Activated T-cell treated with anti-CD3 and anti-CD28 coated beads, Interleukin-2, amount 50 U/mL, for 24 hours (primary cell): ENCODE measurements at regions not wholly inside any gene's neighbourhood (a gene's known extent, or its start where the extent isn't known, plus 50 kb on each side); places are given as distances from the start of the nearest gene placed in this dataset.
"Not testable (repeated sequence)": the region's sequence is repeated elsewhere in the genome, so short reads cannot be mapped to it uniquely, and the experiment has no call there.

Experiments used
- DNase-seq: peaks from one replicate; pipeline ENCODE4 v3.0.0-alpha.2; 2020
- H3K27ac Mint-ChIP-seq: 2 replicates; pipeline ENCODE4 v1.8.0; 2020; ENCODE audit warnings: mild to moderate bottlenecking, mixed read lengths
- H3K27me3 Mint-ChIP-seq: 2 replicates; pipeline ENCODE4 v1.8.0; 2020; ENCODE audit warnings: mixed read lengths
- H3K36me3 Mint-ChIP-seq: 2 replicates; pipeline ENCODE4 v1.8.0; 2020; ENCODE audit warnings: low read depth, mixed read lengths
- H3K4me1 Mint-ChIP-seq: 2 replicates; pipeline ENCODE4 v1.8.0; 2020; ENCODE audit warnings: low read depth, mixed read lengths
- H3K4me3 Mint-ChIP-seq: 2 replicates; pipeline ENCODE4 v1.8.0; 2020; ENCODE audit warnings: mild to moderate bottlenecking, moderate library complexity, mixed read lengths
- H3K9me3 Mint-ChIP-seq: 2 replicates; pipeline ENCODE4 v1.8.0; 2020; ENCODE audit warnings: mixed read lengths

DNA sequence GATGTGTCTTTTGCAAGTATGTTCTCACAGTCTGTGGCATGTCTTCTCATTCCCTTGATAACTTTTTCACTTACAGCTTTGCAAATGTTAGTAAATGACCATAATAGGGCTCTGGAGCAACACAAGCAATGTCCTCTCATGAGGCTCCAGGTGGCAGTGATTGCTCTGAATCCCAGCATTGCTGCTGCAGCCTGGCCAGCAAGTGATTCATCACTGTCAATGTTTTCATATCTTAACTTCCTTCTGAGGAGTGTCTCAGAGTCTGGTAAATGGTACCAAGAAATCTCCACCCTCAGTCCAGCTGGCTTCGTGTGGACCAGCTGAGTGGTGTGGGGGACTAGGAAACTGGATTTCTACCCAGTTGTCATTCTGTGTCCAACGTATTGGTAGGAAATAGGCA is 139.6 kb downstream of the MYLK4 start:
- peaks cover 31% of the 10 kb centered on the region for H3K27me3 Mint-ChIP-seq
- no peaks in the 10 kb centered on the region for H3K4me1 Mint-ChIP-seq
- DNase-seq, result no peak
- H3K4me3 Mint-ChIP-seq, result no peak overlapping the region
- H3K9me3 Mint-ChIP-seq, result peaks cover 4% of the 10 kb centered on the region
- H3K36me3 Mint-ChIP-seq, result no peaks in the 10 kb centered on the region
- H3K27ac Mint-ChIP-seq, result no peak overlapping the region

DNA sequence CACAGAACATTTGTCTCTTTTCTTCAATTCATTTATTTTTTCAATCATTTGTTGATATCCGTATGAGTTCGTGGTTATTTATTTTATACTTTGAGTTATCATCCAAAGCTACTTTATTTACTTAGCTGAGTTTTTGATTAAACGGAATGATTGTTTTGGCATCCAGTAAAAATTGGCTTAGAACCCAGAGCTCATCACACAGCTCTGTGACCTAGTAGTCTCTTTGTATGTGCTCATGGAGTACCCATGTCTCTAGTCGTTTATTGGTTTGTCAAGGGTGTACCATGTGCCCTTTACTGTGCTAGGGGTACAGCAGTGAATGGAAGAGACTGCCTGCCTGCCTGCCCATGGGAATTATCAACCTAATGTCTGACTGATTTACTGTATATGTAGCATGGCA is 142.2 kb downstream of the MYLK4 start:
- no peak overlapping the region for H3K27ac Mint-ChIP-seq
- H3K4me3 Mint-ChIP-seq, result no peak overlapping the region
- peaks cover 22% of the 10 kb centered on the region for H3K27me3 Mint-ChIP-seq
- no peaks in the 10 kb centered on the region for H3K36me3 Mint-ChIP-seq
- no peaks in the 10 kb centered on the region for H3K4me1 Mint-ChIP-seq
- DNase-seq, result no peak
- H3K9me3 Mint-ChIP-seq, result no peaks in the 10 kb centered on the region

DNA sequence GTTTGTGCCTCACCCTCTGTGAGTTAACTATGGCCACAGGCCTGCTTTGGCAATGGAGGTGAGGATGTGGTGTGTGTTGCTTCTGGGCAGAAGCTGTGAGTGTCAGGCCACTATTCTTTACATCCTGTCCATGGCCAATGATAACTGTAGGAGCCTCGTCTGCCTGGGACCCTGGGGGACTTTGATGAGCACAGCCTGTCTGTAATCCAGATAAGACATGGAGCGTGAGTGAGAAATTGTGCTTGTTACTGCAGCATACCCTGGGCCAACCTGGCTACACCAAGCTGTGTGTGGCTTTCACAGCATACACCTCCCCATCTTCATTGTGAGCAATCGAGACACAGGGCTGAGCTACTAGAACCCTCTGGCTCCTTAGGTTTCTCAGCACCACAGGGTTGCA is 150.4 kb downstream of the MYLK4 start:
- Mint-ChIP-seq H3K36me3 (no peaks in the 10 kb centered on the region), H3K9me3 (no peaks in the 10 kb centered on the region), H3K27me3 (peaks cover 26% of the 10 kb centered on the region), H3K4me3 (no peak overlapping the region), H3K4me1 (no peaks in the 10 kb centered on the region), H3K27ac (no peak overlapping the region)
- DNase-seq, result no peak

DNA sequence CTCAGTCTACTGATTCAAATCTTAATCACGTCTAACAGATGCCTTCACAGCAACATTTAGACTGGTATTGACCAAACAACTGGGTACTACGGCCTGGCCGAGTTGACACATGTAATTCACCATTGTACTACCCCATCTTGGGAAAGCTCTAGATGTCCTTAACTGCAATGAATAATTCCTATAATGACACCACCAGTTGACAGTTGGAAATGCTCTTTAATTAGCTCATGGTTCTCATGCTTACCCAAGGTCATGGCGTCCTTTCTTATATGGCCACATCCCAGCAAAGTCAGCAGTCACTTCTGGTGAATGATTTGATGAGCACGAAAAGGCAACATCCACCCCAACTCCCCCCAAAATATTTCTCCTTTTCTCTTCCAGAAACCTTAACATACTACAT is 150.9 kb downstream of the MYLK4 start:
- no peak for DNase-seq
- Mint-ChIP-seq H3K36me3 (no peaks in the 10 kb centered on the region), H3K27me3 (peaks cover 26% of the 10 kb centered on the region), H3K27ac (no peak overlapping the region), H3K4me3 (no peak overlapping the region), H3K9me3 (no peaks in the 10 kb centered on the region), H3K4me1 (no peaks in the 10 kb centered on the region)

DNA sequence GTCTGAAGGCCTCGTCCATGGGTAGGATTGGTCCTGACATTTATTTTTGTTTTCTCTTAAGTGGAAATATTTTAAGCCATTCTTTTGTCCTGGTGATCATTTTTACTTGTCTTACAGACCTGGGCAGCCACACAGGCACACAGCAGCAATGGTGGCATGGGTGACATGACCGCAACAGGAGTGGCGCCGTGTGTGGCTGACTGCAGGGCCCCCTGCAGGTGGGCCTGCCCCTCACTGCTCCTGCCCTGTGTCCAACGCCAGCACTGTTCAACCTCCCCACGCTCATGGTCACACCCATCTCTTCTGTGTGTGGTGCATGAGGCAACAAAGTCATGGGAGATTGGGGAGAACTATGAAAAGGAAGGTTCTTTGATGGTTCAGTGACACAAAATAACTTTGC is 151.9 kb downstream of the MYLK4 start:
- no peak overlapping the region for H3K4me3 Mint-ChIP-seq
- no peak for DNase-seq
- H3K36me3 Mint-ChIP-seq, result no peaks in the 10 kb centered on the region
- H3K4me1 Mint-ChIP-seq, result no peaks in the 10 kb centered on the region
- no peak overlapping the region for H3K27ac Mint-ChIP-seq
- H3K27me3 Mint-ChIP-seq, result peaks cover 23% of the 10 kb centered on the region
- no peaks in the 10 kb centered on the region for H3K9me3 Mint-ChIP-seq

DNA sequence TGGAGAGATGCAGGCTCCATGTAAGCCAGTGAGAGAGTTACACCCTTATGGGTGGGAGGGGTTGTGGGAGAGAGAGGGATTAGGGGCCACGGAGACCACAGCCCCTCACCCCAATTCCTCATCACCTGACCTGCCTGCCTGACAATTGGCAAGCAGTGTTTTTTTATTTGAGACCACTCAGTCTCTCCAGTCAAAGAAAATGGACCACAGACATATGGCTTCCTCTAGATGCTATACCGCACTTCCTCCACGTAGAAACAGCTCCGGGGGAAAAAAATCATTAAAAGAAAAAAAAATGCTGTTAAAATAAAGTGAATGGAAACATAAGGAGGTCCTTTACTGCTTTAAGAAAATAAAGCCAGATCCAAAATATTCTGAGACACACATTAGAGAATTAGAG is 152.7 kb downstream of the MYLK4 start:
- no peaks in the 10 kb centered on the region for H3K36me3 Mint-ChIP-seq
- H3K4me3 Mint-ChIP-seq, result no peak overlapping the region
- DNase-seq, result no peak
- no peaks in the 10 kb centered on the region for H3K9me3 Mint-ChIP-seq
- no peaks in the 10 kb centered on the region for H3K4me1 Mint-ChIP-seq
- peaks cover 26% of the 10 kb centered on the region for H3K27me3 Mint-ChIP-seq
- H3K27ac Mint-ChIP-seq, result no peak overlapping the region

DNA sequence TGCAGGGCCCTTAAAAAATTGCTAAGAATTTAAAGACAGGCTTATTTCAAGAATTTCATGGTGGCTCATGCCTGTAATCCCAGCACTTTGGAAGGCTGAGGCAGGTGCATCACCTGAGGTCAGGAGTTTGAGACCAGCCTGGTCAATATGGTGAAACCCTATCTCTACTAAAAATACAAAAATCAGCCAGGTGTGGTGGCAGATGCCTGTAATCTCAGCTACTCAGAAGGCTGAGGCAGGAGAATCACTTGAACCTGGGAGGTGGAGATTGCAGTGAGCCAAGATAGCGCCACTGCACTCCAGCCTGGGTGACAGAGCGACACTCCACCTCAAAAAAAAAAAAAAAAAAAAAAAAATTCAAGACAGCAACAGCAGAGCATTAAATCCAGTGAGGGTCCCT is 153.3 kb downstream of the MYLK4 start:
- not testable (repeated sequence) for H3K27ac Mint-ChIP-seq, DNase-seq, H3K9me3 Mint-ChIP-seq, H3K4me1 Mint-ChIP-seq, H3K36me3 Mint-ChIP-seq, H3K4me3 Mint-ChIP-seq
- H3K27me3 Mint-ChIP-seq, result peaks cover 30% of the 10 kb centered on the region

DNA sequence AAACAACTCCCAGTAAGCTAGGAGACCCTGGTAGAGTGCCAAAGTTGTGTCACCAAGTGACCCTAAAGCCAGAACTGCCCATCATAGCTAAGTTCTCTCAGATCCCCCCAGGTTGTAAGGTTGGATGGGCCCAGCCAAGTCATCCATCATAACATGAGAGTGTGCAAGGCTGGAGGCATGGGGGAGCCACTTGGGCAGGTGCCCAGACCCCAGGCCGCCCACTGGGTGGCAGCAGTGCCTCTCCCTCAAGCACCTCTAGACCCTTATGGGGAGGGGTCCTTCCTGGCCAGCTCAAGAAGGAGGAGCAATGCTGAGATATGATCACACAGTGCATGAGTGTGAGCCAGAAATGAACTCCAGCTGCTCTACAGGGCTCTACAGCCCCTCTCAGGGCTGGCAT is 154.5 kb downstream of the MYLK4 start:
- Mint-ChIP-seq H3K4me1 (no peaks in the 10 kb centered on the region), H3K4me3 (no peak overlapping the region), H3K27ac (no peak overlapping the region), H3K36me3 (no peaks in the 10 kb centered on the region), H3K9me3 (no peaks in the 10 kb centered on the region), H3K27me3 (peaks cover 35% of the 10 kb centered on the region)
- DNase-seq, result no peak

DNA sequence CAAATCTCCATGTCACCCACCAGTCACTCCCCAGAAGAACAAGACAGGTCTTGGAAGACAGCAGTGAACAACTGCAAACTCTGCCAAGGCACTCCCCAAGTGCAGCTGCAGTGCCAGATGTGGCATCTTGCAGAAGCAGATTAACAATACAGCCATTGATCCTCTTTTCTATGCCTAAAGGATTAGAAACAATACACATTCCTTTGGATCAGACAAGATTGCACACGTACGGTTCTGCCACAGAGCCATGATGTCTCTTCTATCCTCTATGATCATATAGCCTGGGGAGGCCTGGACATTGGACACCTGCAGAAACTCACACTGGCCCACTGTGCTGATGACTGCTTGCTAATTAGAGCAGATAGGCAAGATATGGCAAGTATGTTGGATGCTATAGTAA is 155.9 kb downstream of the MYLK4 start:
- peaks cover 39% of the 10 kb centered on the region for H3K27me3 Mint-ChIP-seq
- no peak overlapping the region for H3K27ac Mint-ChIP-seq
- no peaks in the 10 kb centered on the region for H3K9me3 Mint-ChIP-seq
- DNase-seq, result no peak
- H3K4me1 Mint-ChIP-seq, result no peaks in the 10 kb centered on the region
- H3K4me3 Mint-ChIP-seq, result no peak overlapping the region
- H3K36me3 Mint-ChIP-seq, result no peaks in the 10 kb centered on the region

DNA sequence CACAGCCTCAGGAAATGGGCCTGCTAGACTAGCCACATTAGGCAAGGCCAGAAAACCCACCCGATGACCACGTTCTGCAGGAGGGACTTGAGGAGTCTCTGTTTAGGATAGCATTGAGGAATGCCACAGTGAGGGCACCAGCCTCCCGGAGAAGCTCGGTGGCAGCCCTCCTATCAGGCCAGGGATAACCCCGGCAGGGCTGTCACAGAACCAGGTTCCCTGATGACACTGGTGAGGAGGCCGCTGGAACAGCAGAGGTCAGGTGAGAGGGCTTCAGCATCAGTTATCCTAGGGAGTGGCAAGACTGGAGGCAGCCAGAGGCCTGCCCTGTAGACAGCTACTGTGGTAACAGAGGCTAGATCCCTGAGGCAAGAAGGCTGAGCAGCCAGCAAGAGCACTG is 157.6 kb downstream of the MYLK4 start:
- no peaks in the 10 kb centered on the region for H3K36me3 Mint-ChIP-seq
- no peak overlapping the region for H3K27ac Mint-ChIP-seq
- no peak for DNase-seq
- H3K9me3 Mint-ChIP-seq, result no peaks in the 10 kb centered on the region
- H3K4me3 Mint-ChIP-seq, result no peak overlapping the region
- peaks cover 52% of the 10 kb centered on the region for H3K27me3 Mint-ChIP-seq
- H3K4me1 Mint-ChIP-seq, result no peaks in the 10 kb centered on the region

DNA sequence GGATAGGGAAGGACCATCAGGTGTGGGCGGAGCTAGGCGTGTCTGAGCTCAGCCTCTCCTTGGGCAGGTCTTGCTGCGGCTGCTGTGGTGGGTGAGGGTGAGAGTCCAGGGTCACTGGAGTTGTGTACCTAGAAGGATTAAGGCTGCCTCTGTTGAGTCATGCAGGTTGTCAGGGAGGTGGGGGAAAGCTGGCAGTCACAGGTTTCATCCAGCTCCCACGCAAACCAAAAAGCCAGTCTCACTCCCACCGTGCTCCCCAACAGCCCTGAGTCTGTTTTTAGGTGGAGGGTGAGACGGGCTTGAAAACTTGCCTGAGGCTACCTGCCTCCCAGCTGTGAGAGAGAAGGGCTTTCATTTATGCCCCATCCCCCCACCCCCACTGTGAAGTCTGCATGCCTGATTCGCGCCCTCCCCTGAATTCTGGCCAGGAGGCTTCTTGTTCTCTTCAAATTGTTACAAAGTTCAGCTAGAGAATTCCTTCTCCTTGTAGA is 161.5 kb downstream of the MYLK4 start:
- Mint-ChIP-seq H3K4me3 (no peak overlapping the region), H3K4me1 (no peaks in the 10 kb centered on the region), H3K9me3 (peaks cover 6% of the 10 kb centered on the region), H3K36me3 (no peaks in the 10 kb centered on the region), H3K27ac (no peak overlapping the region), H3K27me3 (peaks cover 71% of the 10 kb centered on the region)
- DNase-seq, result no peak

DNA sequence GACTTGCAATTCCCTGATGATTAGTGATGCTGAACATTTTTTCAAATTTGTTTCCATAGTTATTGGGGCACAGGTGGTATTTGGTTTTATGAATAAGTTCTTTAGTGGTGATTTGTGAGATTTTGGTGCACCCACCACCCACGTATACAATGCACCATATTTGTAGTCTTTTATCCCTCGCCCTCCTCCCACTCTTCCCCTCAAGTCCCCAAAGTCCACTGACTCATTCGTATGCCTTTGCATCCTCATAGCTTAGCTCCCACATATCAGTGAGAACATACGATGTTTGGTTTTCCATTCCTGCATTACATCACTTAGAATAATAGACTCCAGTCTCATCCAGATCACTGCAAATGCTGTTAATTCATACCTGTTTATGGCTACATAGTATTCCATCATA is 167.3 kb downstream of the MYLK4 start:
- no peak overlapping the region for H3K27ac Mint-ChIP-seq
- H3K36me3 Mint-ChIP-seq, result no peaks in the 10 kb centered on the region

DNA sequence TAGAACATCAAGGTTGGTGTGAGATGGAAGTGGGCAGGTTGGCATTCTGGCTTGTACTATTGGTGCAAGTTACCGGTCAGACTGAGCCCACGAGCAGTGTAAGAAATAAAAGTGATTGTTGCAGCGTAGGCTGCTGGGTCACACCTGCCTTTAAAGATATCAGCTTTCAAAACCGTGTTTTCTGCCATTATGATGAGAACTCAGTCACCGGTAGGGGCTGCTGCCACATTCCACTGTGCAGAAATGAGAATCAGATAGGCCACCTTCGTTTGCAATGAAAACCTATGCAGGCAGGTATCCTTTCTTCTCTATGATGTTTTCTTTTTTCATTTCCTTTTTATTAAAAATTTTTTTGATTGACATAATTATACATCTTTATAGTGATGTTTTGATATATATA is 168.5 kb downstream of the MYLK4 start:
- Mint-ChIP-seq H3K4me3 (no peak overlapping the region), H3K27ac (no peak overlapping the region), H3K9me3 (peaks cover 6% of the 10 kb centered on the region), H3K36me3 (no peaks in the 10 kb centered on the region), H3K27me3 (peaks cover 68% of the 10 kb centered on the region), H3K4me1 (no peaks in the 10 kb centered on the region)
- no peak for DNase-seq

More for the DNA sequence above, 167.3 kb downstream of the MYLK4 start:
- no peak for DNase-seq
- Mint-ChIP-seq H3K4me1 (no peaks in the 10 kb centered on the region), H3K4me3 (no peak overlapping the region), H3K9me3 (peaks cover 6% of the 10 kb centered on the region), H3K27me3 (peaks cover 75% of the 10 kb centered on the region)

DNA sequence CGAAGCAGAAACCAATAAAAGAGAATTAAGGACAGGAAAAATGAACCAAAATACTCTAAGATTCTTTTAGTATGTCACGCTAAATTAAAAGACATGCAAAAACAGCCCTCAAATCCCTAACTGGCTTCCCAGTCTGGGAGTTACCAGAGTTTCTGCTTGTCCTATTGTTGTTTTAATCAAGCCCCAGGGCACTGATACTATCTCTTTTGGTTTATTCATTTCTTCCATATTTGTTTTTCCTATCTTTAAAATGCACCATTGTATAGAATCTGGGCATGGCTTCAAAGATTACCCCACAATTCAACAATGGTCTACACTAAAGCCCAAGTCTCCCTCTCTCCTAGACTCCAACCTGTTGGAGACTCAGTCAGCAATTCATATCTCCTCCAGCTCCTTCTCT is 169.1 kb downstream of the MYLK4 start:
- Mint-ChIP-seq H3K4me3 (no peak overlapping the region), H3K36me3 (no peaks in the 10 kb centered on the region), H3K27me3 (peaks cover 66% of the 10 kb centered on the region), H3K9me3 (peaks cover 2% of the 10 kb centered on the region), H3K27ac (no peak overlapping the region), H3K4me1 (no peaks in the 10 kb centered on the region)
- no peak for DNase-seq

DNA sequence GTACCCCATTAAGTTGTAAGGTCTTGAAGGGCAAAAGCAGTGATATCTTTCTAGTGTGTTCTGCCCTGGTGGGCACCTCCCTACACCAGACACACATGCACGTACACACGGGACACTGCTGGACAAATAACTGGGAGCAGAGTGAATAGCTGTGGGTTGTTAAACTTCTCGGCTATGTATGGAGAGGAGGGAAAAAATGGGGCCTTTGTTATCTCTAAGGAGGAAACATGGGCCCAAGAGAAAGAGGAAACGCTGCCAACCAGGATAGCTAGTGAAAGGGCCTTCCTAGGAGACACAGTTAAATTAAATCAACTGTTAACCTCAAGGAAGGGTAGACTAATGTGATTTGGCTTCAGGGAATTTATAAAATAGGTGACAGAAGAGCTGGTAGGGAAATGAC is 169.7 kb downstream of the MYLK4 start:
- no peak overlapping the region for H3K4me3 Mint-ChIP-seq
- H3K4me1 Mint-ChIP-seq, result no peaks in the 10 kb centered on the region
- H3K36me3 Mint-ChIP-seq, result no peaks in the 10 kb centered on the region
- DNase-seq, result no peak
- H3K27me3 Mint-ChIP-seq, result peaks cover 63% of the 10 kb centered on the region
- no peak overlapping the region for H3K27ac Mint-ChIP-seq
- no peaks in the 10 kb centered on the region for H3K9me3 Mint-ChIP-seq

DNA sequence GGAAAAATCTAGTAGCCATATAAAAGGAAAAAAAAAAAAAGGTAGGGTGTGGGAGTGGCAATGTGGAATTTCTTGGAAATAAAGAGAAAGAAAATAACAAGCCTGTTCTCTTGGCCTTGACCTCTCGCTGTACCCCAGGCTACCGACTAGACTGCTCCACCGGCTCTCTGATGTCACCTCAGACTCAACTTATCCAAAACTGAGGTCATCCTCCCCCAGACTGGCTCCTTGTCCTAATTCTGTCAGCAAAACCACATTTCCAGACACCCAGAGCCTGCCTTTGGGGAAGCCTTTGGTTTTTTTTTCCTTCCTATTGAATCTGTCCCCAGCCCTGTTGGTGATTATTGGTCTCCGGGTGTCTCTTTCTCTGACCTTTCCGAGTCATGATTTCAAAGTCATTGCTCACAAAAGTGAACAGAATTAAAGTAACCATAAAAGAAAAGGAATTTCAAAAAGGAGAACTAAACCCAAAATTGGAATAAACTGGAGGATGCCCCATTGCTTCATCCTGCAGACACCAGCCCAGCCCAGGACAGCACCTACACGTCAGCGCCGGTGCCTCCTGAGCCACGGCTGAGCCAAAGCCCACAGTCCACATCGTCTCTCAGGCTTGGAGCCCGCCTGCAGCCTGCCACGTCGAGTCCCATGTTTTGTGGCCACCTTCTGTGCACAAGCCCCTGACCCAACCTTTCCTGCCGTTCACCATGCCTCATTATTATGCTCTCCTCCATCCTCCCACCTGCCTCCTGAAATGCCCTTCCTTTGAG is 170.7 kb downstream of the MYLK4 start:
- Mint-ChIP-seq H3K4me1 (no peaks in the 10 kb centered on the region), H3K27me3 (peaks cover 62% of the 10 kb centered on the region), H3K27ac (no peak overlapping the region), H3K9me3 (peaks cover 6% of the 10 kb centered on the region), H3K4me3 (no peak overlapping the region), H3K36me3 (no peaks in the 10 kb centered on the region)
- no peak for DNase-seq
